ENCODE measurements at regions not wholly inside any gene's neighbourhood (a gene's known extent, or its start where the extent isn't known, plus 50 kb on each side); places are given as distances from the start of the nearest gene placed in this dataset.

- TF ChIP-seq POLR2A (IDR thresholded peaks at IDR 0.05) = no peak
- no peak for TF ChIP-seq CTCF (IDR thresholded peaks at IDR 0.05 in 4 of 5, conservative IDR thresholded peaks at IDR 0.05 in 1 of 5)
Observed at GRCh38 chr2:173652767-173653431, 298.2 kb downstream of the CDCA7 start.
